Ovary (tissue), 3 donors: ENCODE measurements at regions not wholly inside any gene's neighbourhood (a gene's known extent, or its start where the extent isn't known, plus 50 kb on each side); places are given as distances from the start of the nearest gene placed in this dataset.

Experiments used
- CTCF ChIP-seq, 3 donors: fragments of 450-650 bp in 2 of 3; fragments of 200-600 bp in 1 of 3; IDR thresholded peaks; one replicate each; pipeline versions ENCODE4 v1.5.1 to v1.8.0; 2016 to 2022; ENCODE audit warnings: antibody characterized with exemption in 3 of 3, mild to moderate bottlenecking in 1 of 3
- EP300 ChIP-seq: sonication (generic); formaldehyde crosslinking; IDR thresholded peaks from one replicate; pipeline ENCODE4 v1.6.1; 2017; ENCODE audit warnings: antibody characterized with exemption
- POLR2A ChIP-seq: fragments of 450-650 bp; IDR thresholded peaks from one replicate; pipeline ENCODE4 v1.6.1; 2017; ENCODE audit warnings: antibody characterized with exemption, mild to moderate bottlenecking, moderate library complexity
- donor health status: DM: no; HTN: no; CAD: no.

- TF ChIP-seq CTCF (IDR thresholded peaks at IDR 0.05) (no peak), EP300 (no peak), POLR2A (no peak)
These were observed 336.1 kb upstream of the FSIP2 start for GRCh38 chr2:185402474-185402873.
